ENCODE measurements at regions not wholly inside any gene's neighbourhood (a gene's known extent, or its start where the extent isn't known, plus 50 kb on each side); places are given as distances from the start of the nearest gene placed in this dataset.

- H3K79me2 ChIP-seq (ENCODE audit: control insufficient read depth, low read length), result no peaks in the 10 kb centered on the region
- H3K4me3 ChIP-seq (ENCODE audit: low read length), result no peak overlapping the region
- H3K9me3 ChIP-seq (ENCODE audit: control insufficient read depth, insufficient read depth, low read length), result no peaks in the 10 kb centered on the region
- no peaks in the 10 kb centered on the region for H4K20me1 ChIP-seq (ENCODE audit: control insufficient read depth, insufficient read depth, low read depth, low read length)
- TF ChIP-seq EZH2phosphoT487 (IDR thresholded peaks at IDR 0.05; ENCODE audit: borderline replicate concordance, low read length) (no peak), CTCF (IDR thresholded peaks at IDR 0.05; ENCODE audit: low read depth, low read length, poor library complexity, severe bottlenecking) (peak; percentile 55)
- no peaks in the 10 kb centered on the region for H3K27me3 ChIP-seq (ENCODE audit: control insufficient read depth, low read length)
- no peak overlapping the region for H3K4me2 ChIP-seq (ENCODE audit: low read length)
- H3K4me1 ChIP-seq (ENCODE audit: control insufficient read depth, low read length), result no peaks in the 10 kb centered on the region
- H3K9me2 ChIP-seq (replicated peaks; ENCODE audit: control insufficient read depth, low read length), result no peaks in the 10 kb centered on the region
- H3K36me3 ChIP-seq (ENCODE audit: control insufficient read depth, low read length), result no peaks in the 10 kb centered on the region
- no peak overlapping the region for H3K27ac ChIP-seq (ENCODE audit: low read depth, low read length)
- H3F3A ChIP-seq (ENCODE audit: control insufficient read depth, insufficient read depth), result no peaks in the 10 kb centered on the region
These were observed 471.1 kb upstream of the KIRREL3 start for GRCh38 chr11:127471662-127472061.

- H3K79me2 ChIP-seq (ENCODE audit: control insufficient read depth, low read length), result no peaks in the 10 kb centered on the region
- TF ChIP-seq CTCF (IDR thresholded peaks at IDR 0.05; ENCODE audit: low read depth, low read length, poor library complexity, severe bottlenecking) (no peak), EZH2phosphoT487 (IDR thresholded peaks at IDR 0.05; ENCODE audit: borderline replicate concordance, low read length) (no peak)
- H3K9me3 ChIP-seq (ENCODE audit: control insufficient read depth, insufficient read depth, low read length), result no peaks in the 10 kb centered on the region
These were observed 469.8 kb upstream of the KIRREL3 start for GRCh38 chr11:127470306-127470884.

GRCh38 chr11:127464325-127464724, 463.8 kb upstream of the KIRREL3 start:
- Histone ChIP-seq H3K4me3 (ENCODE audit: low read length) (no peak overlapping the region), H4K20me1 (ENCODE audit: control insufficient read depth, insufficient read depth, low read depth, low read length) (no peaks in the 10 kb centered on the region), H3K4me1 (ENCODE audit: control insufficient read depth, low read length) (no peaks in the 10 kb centered on the region), H3K36me3 (ENCODE audit: control insufficient read depth, low read length) (no peaks in the 10 kb centered on the region), H3K27ac (ENCODE audit: low read depth, low read length) (no peak overlapping the region), H3K4me2 (ENCODE audit: low read length) (no peak overlapping the region), H3K9me2 (replicated peaks; ENCODE audit: control insufficient read depth, low read length) (no peaks in the 10 kb centered on the region), H3K9me3 (ENCODE audit: control insufficient read depth, insufficient read depth, low read length) (no peaks in the 10 kb centered on the region), H3F3A (ENCODE audit: control insufficient read depth, insufficient read depth) (no peaks in the 10 kb centered on the region), H3K27me3 (ENCODE audit: control insufficient read depth, low read length) (no peaks in the 10 kb centered on the region), H3K79me2 (ENCODE audit: control insufficient read depth, low read length) (no peaks in the 10 kb centered on the region)
- TF ChIP-seq EZH2phosphoT487 (IDR thresholded peaks at IDR 0.05; ENCODE audit: borderline replicate concordance, low read length), result no peak
- TF ChIP-seq CTCF (IDR thresholded peaks at IDR 0.05; ENCODE audit: low read depth, low read length, poor library complexity, severe bottlenecking), result no peak

More at GRCh38 chr11:127470306-127470884, 469.8 kb upstream of the KIRREL3 start:
- Histone ChIP-seq H3K9me2 (replicated peaks; ENCODE audit: control insufficient read depth, low read length) (no peaks in the 10 kb centered on the region), H3F3A (ENCODE audit: control insufficient read depth, insufficient read depth) (no peaks in the 10 kb centered on the region), H3K36me3 (ENCODE audit: control insufficient read depth, low read length) (no peaks in the 10 kb centered on the region), H3K27ac (ENCODE audit: low read depth, low read length) (no peak overlapping the region), H4K20me1 (ENCODE audit: control insufficient read depth, insufficient read depth, low read depth, low read length) (no peaks in the 10 kb centered on the region), H3K4me1 (ENCODE audit: control insufficient read depth, low read length) (no peaks in the 10 kb centered on the region), H3K4me2 (ENCODE audit: low read length) (no peak overlapping the region), H3K27me3 (ENCODE audit: control insufficient read depth, low read length) (no peaks in the 10 kb centered on the region), H3K4me3 (ENCODE audit: low read length) (no peak overlapping the region)

Data from DOHH2 (cell line).